Activated CD4-positive, alpha-beta T cell treated with anti-CD3 and anti-CD28 coated beads, Interleukin-2, amount 50 U/mL, for 1 hour (primary cell): ENCODE measurements at regions not wholly inside any gene's neighbourhood (a gene's known extent, or its start where the extent isn't known, plus 50 kb on each side); places are given as distances from the start of the nearest gene placed in this dataset.

Source experiments
- DNase-seq: peaks from one replicate; pipeline ENCODE4 v3.0.0-alpha.2; 2020

DNA sequence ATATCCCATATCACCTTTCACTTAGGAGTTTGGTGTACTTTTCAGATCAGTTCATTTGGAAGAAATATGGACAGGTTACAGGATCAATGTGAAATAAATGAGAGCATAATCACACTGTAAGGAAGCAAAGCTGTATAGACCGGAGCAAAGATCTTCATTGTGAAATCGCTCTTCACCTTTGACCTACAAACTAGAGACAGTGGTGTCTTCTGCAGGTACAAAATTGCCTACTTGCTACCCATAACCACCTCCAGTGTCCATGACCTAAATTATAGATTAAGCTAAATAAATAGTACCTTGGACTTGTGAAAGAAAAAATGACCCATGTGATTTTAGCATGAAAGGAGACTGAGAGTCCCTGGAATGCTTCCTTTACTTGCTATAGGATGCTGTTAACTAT is 379.5 kb upstream of the SUCLG2 start:
- no peak for DNase-seq

- DNase-seq = no peak
Measured at GRCh38 chr3:68032209-68032608, 377.8 kb upstream of the SUCLG2 start.

GRCh38 chr3:68025189-68025588 is 370.8 kb upstream of the SUCLG2 start:
- no peak for DNase-seq

GRCh38 chr3:68019876-68020275 is 365.5 kb upstream of the SUCLG2 start:
- no peak for DNase-seq

GRCh38 chr3:68018275-68018674 is 363.9 kb upstream of the SUCLG2 start:
- DNase-seq = no peak

- DNase-seq = no peak
Measured at GRCh38 chr3:68017069-68017468, 362.7 kb upstream of the SUCLG2 start.

GRCh38 chr3:68009900-68010299 is 355.5 kb upstream of the SUCLG2 start:
- no peak for DNase-seq

- peak; percentile 21 for DNase-seq
Measured at GRCh38 chr3:68007621-68008226, 353.3 kb upstream of the SUCLG2 start.

DNA sequence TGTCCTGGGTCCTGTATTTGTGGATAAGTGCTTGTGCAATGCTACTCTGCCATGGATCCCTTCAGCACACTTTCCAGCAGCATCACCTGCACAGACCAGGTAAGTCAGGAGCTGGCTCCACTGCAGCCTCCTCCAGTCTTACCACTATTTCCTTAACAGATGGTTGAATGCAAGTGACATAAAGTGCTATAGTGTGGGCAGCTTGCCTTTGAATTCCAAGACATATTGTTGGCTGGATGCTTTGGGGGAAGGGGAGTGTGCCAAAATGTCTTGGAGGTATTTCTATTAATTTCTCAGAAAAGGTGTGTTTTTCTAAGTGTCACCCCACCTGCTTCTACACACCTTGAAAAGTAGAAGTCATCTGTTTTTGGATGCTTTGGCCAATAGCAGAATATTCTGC is 352.2 kb upstream of the SUCLG2 start:
- DNase-seq = no peak

- no peak for DNase-seq
Measured at GRCh38 chr3:68004091-68004490, 349.7 kb upstream of the SUCLG2 start.

DNA sequence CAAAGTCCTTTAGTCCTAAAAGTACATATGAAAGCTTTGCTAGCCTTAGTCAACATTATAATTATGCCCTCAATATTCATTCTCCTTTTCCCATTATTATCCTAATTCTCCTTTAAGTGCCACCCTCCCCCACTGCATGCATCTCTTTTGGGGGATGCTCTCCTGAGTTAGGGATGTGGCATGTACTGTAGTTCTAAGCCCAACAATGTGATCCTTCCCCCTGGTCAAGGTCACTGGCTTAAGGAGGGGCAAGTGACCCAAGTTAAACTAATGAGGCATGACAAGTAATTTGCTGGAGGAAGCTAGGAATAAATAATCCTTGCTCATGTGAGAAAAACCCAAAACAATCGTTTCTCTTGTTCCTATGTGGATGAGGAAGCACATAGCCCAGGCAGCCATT is 343.9 kb upstream of the SUCLG2 start:
- DNase-seq = no peak

DNA sequence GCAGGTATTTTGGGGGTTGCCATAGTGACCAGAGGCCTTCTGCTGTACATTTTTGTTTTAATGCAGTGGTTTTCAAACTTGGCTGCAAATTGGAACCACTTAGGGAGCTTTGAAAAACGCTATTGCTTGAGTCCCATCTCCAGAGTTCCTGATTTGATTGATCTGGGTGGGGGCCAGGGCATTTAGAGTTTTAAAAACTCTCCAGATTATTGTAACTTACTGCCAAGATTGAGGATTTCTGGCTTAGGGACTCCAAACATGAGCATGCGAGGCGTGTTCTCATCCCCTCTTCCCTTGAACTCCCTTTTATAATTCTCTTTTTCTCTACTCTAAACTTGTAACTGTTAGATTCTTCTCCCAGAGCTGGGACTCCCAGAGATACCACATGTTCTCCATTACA is 340.8 kb upstream of the SUCLG2 start:
- no peak for DNase-seq

GRCh38 chr3:67986706-67987105 is 332.3 kb upstream of the SUCLG2 start:
- DNase-seq = no peak

DNA sequence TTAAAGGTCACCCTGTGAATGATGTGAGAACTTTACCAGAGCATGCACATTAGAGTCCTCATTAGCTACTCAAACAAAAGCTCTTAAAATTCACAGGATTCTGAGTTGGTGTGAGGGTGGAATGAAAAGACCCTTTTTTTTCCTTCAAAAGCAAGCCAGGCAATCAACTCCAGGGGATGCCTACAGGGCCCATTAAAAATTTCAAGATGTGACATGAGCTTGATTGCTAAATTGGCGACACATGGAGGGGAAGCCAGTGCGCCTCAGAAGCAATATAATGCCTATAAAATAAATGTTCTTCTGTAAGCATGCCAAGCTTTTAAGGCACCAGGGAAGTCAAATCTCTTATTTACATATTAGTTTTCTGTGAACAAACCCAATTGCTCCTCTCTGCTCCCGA is 328.8 kb upstream of the SUCLG2 start:
- no peak for DNase-seq

DNA sequence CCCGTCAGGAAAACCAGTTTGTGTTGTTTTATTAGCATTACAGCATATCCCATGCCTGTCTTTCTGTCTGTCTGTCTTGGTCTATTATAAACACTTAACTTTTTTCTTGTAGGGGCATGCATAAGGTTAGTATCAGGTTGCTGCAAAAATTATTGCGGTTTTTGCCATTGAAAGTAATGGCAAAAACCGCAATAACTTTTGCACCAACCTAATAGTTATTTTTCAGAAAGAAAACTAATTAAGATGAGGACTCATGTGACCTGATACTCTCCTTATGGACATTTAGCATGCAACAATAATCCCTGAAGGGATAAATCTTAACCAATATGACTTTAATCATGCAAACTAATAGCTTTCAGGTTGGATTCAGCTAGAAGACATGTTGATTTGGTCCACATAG is 326.7 kb upstream of the SUCLG2 start:
- DNase-seq = no peak

GRCh38 chr3:67979342-67979741 is 324.9 kb upstream of the SUCLG2 start:
- no peak for DNase-seq

DNA sequence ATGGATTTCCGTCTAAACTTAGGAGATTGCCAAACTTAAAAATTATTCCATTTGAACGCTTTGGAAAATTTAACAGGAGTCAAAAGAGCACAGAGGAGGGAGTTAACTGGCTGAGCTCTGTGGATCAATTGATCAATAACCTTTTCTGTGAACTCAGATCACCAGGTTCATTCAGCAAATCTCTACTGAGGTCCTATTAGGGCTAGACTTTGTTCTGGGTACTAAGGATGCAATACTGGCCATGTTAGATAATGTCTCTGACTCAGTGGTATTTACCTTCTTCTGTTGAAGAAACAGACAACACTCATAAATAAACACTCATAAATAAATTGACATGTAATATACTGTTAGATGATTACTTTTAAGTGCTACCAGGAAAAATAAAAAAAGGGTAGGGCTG is 323.4 kb upstream of the SUCLG2 start:
- no peak for DNase-seq

GRCh38 chr3:67976663-67977062 is 322.3 kb upstream of the SUCLG2 start:
- no peak for DNase-seq

- no peak for DNase-seq
Measured at GRCh38 chr3:67964596-67964995, 310.2 kb upstream of the SUCLG2 start.

DNA sequence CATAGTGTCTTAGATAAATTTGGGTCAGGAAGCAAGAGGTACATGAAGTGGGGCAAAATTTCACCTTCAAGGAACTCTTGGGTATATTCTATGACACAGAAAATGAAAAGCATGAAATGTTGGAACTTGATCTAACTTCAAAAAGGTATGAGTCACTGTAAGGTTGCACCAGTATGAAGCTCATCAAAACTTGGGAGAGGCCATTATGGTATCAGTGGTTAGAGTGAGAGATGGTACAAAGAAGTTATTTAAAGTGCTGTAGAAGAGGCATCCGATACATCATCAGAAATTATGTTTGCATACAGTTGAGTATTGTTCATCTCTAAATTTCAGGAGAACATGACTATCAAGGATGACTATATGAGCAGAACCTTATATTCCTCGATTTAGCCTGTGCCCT is 302.9 kb upstream of the SUCLG2 start:
- no peak for DNase-seq

- DNase-seq = peak; percentile 64
Measured at GRCh38 chr3:67947808-67948508, 293.5 kb upstream of the SUCLG2 start.

DNA sequence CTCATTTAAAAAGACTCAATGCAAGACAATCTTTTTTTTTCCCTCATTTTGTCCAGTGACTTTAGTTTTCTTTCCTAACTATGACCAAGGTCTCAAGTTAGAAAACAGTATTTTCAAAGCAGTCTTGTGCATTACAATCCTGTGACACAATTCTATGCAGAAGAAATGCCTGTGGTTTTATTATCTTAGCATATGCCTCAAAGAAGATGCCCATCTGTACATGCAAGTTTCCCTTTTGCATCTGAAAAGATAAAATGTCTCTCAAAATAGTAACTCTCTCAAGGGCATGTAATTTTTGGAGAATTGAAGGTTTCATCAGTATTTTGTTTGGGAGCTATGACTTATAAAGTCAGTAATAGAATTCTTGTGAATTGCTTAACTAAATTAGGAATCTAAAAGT is 292.0 kb upstream of the SUCLG2 start:
- no peak for DNase-seq

GRCh38 chr3:67943546-67943945 is 289.1 kb upstream of the SUCLG2 start:
- no peak for DNase-seq

DNA sequence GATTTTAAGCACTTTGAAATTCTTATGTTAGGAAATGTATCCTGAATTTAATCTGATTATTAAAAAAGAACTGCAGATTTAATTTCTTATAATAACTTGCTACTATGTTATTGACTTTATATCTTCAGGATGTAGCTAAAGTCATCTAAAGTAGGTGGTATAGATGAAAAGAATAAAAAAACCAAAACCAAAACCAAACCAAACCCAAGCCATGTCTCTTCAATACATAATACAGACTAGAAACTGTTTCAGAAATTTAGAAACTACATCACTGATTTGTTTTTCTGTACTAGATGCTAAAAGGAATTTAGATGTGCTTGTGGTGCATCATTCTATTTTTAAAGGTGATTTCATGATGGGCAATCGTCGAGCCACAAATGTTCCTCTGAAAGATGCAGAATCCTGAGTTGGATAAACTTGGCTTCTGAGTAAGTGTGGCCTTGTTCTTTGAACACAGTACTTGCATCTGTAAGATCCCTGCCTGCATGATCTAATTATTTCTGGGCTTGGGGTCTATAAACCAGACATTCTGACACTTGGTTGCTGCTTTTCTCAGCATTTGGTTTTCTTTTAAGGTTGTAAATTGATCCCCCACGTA is 287.1 kb upstream of the SUCLG2 start:
- DNase-seq = no peak
